ENCODE measurements at regions not wholly inside any gene's neighbourhood (a gene's known extent, or its start where the extent isn't known, plus 50 kb on each side); places are given as distances from the start of the nearest gene placed in this dataset.

DNA sequence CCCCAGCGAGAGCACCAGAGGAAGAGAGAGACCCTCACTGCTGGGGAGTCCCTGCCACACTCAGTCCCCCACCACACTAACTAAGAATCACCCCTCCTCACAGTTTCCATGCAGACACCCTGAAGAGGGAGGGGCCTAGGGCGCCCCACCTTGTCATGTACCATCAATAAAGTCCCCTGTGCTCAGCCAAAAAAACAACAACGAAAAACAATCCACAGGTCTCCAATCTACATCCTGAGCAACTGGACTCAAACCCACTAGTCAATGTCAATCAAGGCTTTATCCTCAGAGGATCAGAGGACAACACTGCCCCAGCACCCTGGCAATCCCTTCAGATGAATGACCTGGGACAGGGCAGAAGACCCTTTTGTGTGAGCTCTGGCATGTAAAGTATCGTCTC lies 210.1 kb upstream of the MSX2 start:
- Histone ChIP-seq H3K9me3 (no peaks in the 10 kb centered on the region), H3K27me3 (peaks cover 0 to 61% (median 0%) of the 10 kb centered on the region in 4 donors), H3K27ac (no peak overlapping the region), H3K4me3 (no peak overlapping the region), H3K36me3 (no peaks in the 10 kb centered on the region), H3K4me1 (peaks cover 0 to 14% (median 0%) of the 10 kb centered on the region in 3 donors)
- intact Hi-C loops (cut with DNase I), result no loop called here
- no peak for DNase-seq
- WGBS, 2 donors, result 52 to 75% methylated on average over 3 to 4 of the region's 4 CpGs
- TF ChIP-seq POLR2A (IDR thresholded peaks at IDR 0.05) (no peak), CTCF (IDR thresholded peaks at IDR 0.05) (no peak)

- intact Hi-C loops (cut with DNase I), result no loop called here
- Histone ChIP-seq H3K9me3 (no peaks in the 10 kb centered on the region), H3K36me3 (no peaks in the 10 kb centered on the region), H3K4me1 (peaks cover 0 to 14% (median 0%) of the 10 kb centered on the region in 3 donors), H3K4me3 (no peak overlapping the region), H3K27me3 (peaks cover 0 to 61% (median 0%) of the 10 kb centered on the region in 4 donors), H3K27ac (no peak overlapping the region)
- no peak for DNase-seq
- no peak for TF ChIP-seq POLR2A (IDR thresholded peaks at IDR 0.05)
- TF ChIP-seq CTCF (IDR thresholded peaks at IDR 0.05), result no peak
- 52 to 54% methylated on average over 3 to 8 of the region's 10 CpGs for WGBS, 2 donors
Measured at GRCh38 chr5:174514983-174515394, 209.4 kb upstream of the MSX2 start.

DNA sequence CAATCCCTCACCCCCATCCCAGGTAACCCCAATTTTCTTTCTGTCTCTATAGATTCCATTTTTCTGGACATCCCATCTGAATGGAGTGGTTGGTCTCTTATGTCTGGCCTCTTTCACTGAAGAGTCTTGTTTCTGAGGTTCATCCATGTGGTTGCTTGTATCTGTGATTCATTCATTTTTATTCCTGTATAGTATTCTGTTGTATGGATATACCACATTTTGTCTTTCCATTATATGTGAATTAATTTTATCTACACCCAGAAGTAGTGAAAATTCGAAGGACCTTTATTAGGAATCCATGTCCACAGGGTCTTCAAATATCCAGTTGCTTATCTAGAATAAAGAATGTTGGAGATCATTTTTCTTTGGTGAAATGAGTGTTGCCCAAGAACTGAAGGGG lies 207.6 kb upstream of the MSX2 start:
- WGBS, 2 donors, result 83 to 85% methylated on average over 1 of the region's 1 CpG
- Histone ChIP-seq H3K36me3 (no peaks in the 10 kb centered on the region), H3K9me3 (no peaks in the 10 kb centered on the region), H3K27ac (no peak overlapping the region), H3K27me3 (peaks cover 0 to 72% (median 0%) of the 10 kb centered on the region in 4 donors), H3K4me1 (peaks cover 0 to 11% (median 0%) of the 10 kb centered on the region in 3 donors), H3K4me3 (no peak overlapping the region)
- DNase-seq, result no peak
- intact Hi-C loops (cut with DNase I), result no loop called here
- TF ChIP-seq POLR2A (IDR thresholded peaks at IDR 0.05), result no peak
- TF ChIP-seq CTCF (IDR thresholded peaks at IDR 0.05), result no peak

DNA sequence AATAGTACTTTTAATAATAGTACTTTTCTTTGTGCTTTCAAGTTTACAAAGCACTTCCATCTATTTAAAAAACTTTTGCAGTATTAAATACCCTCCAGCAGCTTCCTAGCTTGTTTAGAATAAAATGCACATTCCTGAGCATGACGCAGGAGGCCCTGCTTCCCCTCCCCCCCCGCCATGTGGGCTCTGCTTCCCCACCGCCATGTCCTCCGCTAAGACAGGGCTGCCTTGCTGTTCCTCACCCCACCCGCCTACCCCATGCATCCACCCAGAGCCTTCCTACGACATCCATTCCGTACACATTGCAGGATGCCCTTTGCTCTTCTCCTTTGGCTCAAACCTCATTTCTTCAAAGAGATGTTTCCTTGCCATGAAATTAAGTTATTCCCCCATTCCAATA lies 205.9 kb upstream of the MSX2 start:
- Histone ChIP-seq H3K4me1 (peaks cover 0 to 8% (median 0%) of the 10 kb centered on the region in 3 donors), H3K27ac (no peak overlapping the region), H3K9me3 (no peaks in the 10 kb centered on the region), H3K4me3 (no peak overlapping the region), H3K36me3 (no peaks in the 10 kb centered on the region), H3K27me3 (peaks cover 0 to 64% (median 0%) of the 10 kb centered on the region in 4 donors)
- intact Hi-C loops (cut with DNase I), result no loop called here
- DNase-seq, result no peak
- TF ChIP-seq POLR2A (IDR thresholded peaks at IDR 0.05), result no peak
- no peak for TF ChIP-seq CTCF (IDR thresholded peaks at IDR 0.05)
- 73 to 79% methylated on average over 7 of the region's 7 CpGs for WGBS, 2 donors

- intact Hi-C loops (cut with DNase I), result no loop called here
- DNase-seq, result no peak
- no peaks in the 10 kb centered on the region for H3K4me1 ChIP-seq
- no peak overlapping the region for H3K4me3 ChIP-seq
- no peak for TF ChIP-seq CTCF (IDR thresholded peaks at IDR 0.05)
- no peak for TF ChIP-seq POLR2A (IDR thresholded peaks at IDR 0.05)
- peaks cover 0 to 61% (median 0%) of the 10 kb centered on the region in 4 donors for H3K27me3 ChIP-seq
- WGBS, 2 donors, result 67 to 72% methylated on average over 15 to 18 of the region's 19 CpGs
- H3K27ac ChIP-seq, result no peak overlapping the region
- no peaks in the 10 kb centered on the region for H3K9me3 ChIP-seq
- H3K36me3 ChIP-seq, result no peaks in the 10 kb centered on the region
Measured at GRCh38 chr5:174520420-174521396, 203.7 kb upstream of the MSX2 start.
